DMS153 (cell line): ENCODE measurements at regions not wholly inside any gene's neighbourhood (a gene's known extent, or its start where the extent isn't known, plus 50 kb on each side); places are given as distances from the start of the nearest gene placed in this dataset.
A peak's percentile ranks its signal among the peaks of the same experiment; 100 is the strongest.
"Not testable (repeated sequence)": the region's sequence is repeated elsewhere in the genome, so short reads cannot be mapped to it uniquely, and the experiment has no call there.

Experiments
- DNase-seq: peaks from one replicate; lab custom pipeline; 2025; lab: John Stamatoyannopoulos, UW

DNA sequence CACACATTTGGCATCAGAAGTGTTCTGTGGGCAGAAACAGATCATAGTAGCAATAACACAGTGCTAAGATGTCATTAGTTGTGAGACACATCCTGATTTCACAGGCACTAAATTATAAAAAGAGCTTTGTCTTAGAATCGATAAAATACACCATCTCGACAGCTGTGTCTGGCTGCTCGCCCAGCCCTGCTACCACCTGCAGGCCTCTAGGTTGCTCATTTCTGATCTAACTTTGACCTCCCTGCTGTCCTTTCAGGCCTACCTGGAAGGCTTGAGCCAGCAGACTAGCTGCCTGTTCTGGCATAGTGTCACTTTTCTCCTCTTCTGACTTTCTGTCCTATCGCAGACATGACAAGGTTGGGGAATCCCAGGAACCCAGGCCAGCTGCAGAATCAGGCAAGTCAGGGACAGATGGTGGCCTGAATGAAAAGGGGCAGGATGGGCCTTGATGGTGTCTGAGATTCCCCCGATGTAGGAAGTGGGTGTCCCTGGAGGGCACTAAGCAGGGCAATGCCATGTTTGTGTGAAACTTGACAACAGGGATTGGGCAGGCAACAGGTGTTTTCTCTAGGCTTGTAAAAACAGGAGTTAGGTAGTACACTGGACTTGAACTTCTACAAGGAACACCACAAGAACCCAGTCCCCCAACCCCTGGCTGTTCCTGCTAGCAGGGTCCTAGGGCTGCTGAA is 66.6 kb upstream of the RHOU start:
- peak; percentile 52 for DNase-seq

DNA sequence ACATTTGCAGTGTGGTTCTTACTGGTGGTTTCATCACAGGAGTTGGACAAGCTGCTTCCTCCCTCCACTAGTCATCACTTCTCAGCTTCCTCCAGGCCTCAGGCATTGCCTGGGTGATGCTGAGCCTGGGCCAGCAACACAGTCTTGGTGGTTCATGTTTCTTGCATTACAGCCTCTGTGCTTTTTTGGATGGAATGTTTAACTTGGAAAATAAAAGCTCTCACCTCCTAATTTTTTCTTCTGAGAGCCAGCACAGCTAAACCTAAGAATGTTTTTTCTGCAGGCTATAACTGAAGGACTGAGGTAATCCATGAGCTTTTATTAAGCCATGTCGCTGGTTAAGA is 66.1 kb upstream of the RHOU start:
- no peak for DNase-seq

DNA sequence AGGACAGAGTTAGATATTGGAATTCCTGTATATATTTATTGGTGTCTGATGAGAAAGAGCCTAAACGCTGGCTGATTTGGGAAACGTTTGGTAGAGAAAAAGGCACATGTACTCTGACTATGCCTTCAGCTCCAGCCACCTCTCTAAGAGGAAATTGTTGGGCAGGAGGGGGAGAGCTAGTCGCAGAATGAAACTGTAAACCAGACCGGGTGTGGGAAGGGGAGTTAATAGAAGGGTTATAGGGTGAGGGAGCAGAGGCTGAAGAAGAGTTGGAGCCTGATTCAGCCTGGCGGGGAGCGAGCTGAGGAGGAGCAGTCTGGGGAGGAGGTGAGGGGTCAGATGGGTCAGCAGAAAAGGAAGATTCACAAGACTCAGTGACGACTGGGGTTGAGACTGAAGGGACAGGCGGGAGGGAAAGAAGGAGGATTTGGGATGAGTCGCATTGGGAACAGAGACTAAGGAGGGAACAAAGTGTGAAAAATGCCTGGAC is 54.2 kb upstream of the RHOU start:
- DNase-seq = not testable (repeated sequence)

DNA sequence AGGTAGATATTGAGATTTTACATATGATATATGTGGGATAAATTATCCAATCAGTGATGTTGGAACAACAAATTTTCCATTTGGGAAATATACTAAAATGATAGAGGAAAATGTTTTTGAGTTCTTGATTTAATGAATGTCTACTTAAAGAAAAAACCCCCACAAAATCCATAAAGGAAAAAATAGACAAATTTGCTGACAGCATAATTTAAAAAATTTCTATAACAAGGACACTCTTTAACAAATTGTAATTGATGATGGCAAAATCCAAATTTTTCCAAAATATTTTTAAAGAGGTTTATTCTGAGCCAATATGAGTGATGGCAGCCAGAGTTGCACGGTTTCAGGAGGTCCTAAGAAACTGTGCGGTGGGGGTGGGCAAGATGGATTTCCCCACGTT is 51.9 kb upstream of the RHOU start:
- no peak for DNase-seq

DNA sequence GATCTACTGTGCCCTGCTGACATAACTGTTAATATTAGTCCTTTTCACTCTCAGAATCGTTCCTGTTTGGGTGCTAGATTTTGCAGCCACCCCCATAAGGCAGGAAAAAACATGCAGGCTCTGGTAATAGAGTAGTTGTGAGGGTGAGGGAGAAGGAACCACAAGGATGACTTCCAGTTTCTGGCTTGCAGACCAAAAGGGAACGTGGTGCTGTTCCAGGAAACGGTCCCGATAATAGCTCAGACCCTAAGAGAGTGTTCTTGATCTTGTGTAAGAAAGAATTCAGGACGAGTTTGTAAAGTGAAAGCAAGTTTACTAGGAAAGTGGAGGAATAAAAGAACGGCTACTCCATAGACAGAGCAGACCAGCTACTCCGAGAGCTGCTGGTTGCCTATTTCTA is 50.7 kb upstream of the RHOU start:
- DNase-seq = no peak

DNA sequence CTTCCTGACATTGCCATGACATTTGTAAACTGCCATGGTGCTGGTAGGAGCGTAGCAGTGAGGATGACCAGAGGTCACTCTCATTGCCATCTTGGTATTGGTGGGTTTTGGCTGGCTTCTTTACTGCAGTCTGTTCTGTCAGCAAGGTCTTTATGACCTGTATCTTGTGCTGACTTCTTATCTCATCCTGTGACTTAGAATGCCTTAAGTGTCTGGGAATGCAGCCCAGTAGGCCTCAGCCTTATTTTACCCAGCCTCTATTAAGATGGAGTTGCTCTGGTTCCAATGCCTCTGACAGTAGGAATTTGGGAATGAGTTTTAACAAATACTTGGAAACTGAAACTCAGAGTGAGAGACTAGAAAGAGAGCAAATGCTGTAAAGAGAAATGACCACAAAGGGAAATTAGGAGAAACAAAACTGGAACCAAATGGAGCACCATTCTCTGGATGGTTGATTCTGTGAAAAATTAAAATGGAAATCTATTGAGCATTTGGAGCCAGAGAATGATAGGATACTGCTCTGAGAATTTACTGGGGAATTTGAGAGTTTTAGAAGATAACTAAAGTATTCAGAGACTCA is 50.1 kb upstream of the RHOU start:
- DNase-seq = no peak
